ENCODE measurements at regions not wholly inside any gene's neighbourhood (a gene's known extent, or its start where the extent isn't known, plus 50 kb on each side); places are given as distances from the start of the nearest gene placed in this dataset.
A peak's percentile ranks its signal among the peaks of the same experiment; 100 is the strongest.

DNA sequence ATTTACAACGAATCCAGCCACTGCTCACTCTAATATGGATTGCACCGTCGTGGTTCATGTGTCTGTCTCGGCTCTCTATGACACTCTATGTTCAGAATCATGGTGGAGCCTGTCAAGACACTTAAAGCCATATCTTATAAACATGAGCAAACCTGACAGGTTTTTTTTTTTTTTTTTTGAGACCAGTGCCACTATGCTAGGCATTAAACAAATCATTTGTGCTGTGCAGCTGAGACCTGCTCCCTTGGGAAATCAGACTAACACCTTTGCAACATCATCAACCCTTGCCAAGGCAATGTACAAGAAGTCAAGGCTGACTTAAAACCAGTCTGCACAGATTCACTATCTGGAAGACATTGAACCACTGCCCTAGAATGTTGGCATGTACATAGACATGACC lies 181.2 kb upstream of the ANK3 start:
- intact Hi-C loops (cut with micrococcal nuclease; ENCODE audit: unreplicated experiment) = no loop called here
- no TSS peak for BruUV-seq (replicated peaks)
- no peak overlapping the region for H3K4me3 ChIP-seq (ENCODE audit: low read depth, low read length, poor library complexity, severe bottlenecking)
- H3K9me3 ChIP-seq (ENCODE audit: low read depth, low read length, poor library complexity, severe bottlenecking) = peaks cover 2% of the 10 kb centered on the region
- no peak overlapping the region for H3K27ac ChIP-seq (ENCODE audit: low read depth, low read length, poor library complexity, severe bottlenecking)
- ChIA-PET CTCF (no interaction called here), POLR2A (ENCODE audit: low non-redundant PET) (no interaction called here)
- no peaks in the 10 kb centered on the region for H3K36me3 ChIP-seq (ENCODE audit: insufficient read depth, low read length, poor library complexity, severe bottlenecking)
- DNase-seq (ENCODE audit: low spot score) = no peak
- TF ChIP-seq EZH2 (IDR thresholded peaks at IDR 0.05; ENCODE audit: borderline replicate concordance, low read depth, low read length, poor library complexity, severe bottlenecking) = no peak
- TF ChIP-seq, protein P1, sequence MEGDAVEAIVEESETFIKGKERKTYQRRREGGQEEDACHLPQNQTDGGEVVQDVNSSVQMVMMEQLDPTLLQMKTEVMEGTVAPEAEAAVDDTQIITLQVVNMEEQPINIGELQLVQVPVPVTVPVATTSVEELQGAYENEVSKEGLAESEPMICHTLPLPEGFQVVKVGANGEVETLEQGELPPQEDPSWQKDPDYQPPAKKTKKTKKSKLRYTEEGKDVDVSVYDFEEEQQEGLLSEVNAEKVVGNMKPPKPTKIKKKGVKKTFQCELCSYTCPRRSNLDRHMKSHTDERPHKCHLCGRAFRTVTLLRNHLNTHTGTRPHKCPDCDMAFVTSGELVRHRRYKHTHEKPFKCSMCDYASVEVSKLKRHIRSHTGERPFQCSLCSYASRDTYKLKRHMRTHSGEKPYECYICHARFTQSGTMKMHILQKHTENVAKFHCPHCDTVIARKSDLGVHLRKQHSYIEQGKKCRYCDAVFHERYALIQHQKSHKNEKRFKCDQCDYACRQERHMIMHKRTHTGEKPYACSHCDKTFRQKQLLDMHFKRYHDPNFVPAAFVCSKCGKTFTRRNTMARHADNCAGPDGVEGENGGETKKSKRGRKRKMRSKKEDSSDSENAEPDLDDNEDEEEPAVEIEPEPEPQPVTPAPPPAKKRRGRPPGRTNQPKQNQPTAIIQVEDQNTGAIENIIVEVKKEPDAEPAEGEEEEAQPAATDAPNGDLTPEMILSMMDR (conservative IDR thresholded peaks at IDR 0.05; ENCODE audit: low read depth, low read length) = no peak
- H3K27me3 ChIP-seq (replicated peaks; ENCODE audit: insufficient read depth, low read depth, low read length, poor library complexity) = no peaks in the 10 kb centered on the region
- peaks cover 9% of the 10 kb centered on the region for H3K4me1 ChIP-seq (ENCODE audit: insufficient read depth, low read length, poor library complexity, severe bottlenecking)

- POLR2A ChIA-PET (ENCODE audit: low non-redundant PET) = no interaction called here
- H3K4me3 ChIP-seq (ENCODE audit: low read depth, low read length, poor library complexity, severe bottlenecking) = no peak overlapping the region
Observed at GRCh38 chr10:60570272-60570865, 180.7 kb upstream of the ANK3 start.

DNA sequence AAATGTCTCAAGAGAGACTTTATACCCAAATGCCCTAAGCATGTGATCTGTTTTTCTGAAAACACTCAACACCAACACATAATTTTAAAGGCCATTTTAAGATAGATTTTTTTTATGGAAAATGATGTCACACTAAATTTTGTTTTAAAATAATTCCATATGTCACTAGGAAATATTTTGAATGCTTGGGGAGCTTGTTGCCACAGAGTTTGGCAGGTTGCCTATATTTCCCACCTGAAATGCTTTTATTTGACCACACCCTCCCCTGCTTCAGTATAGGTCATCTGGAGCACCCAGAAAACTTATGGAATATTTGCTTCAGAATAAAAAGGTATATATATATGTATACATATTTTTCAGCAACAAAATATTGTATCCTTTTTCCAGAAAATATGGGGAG lies 180.0 kb upstream of the ANK3 start:
- CTCF ChIA-PET = no interaction called here
- no peak for DNase-seq (ENCODE audit: low spot score)
- BruUV-seq (replicated peaks) = no TSS peak
- no peak overlapping the region for H3K4me3 ChIP-seq (ENCODE audit: low read depth, low read length, poor library complexity, severe bottlenecking)
- no peaks in the 10 kb centered on the region for H3K36me3 ChIP-seq (ENCODE audit: insufficient read depth, low read length, poor library complexity, severe bottlenecking)
- peaks cover 9% of the 10 kb centered on the region for H3K4me1 ChIP-seq (ENCODE audit: insufficient read depth, low read length, poor library complexity, severe bottlenecking)
- H3K9me3 ChIP-seq (ENCODE audit: low read depth, low read length, poor library complexity, severe bottlenecking) = peaks cover 2% of the 10 kb centered on the region
- intact Hi-C loops (cut with micrococcal nuclease; ENCODE audit: unreplicated experiment) = no loop called here
- H3K27me3 ChIP-seq (replicated peaks; ENCODE audit: insufficient read depth, low read depth, low read length, poor library complexity) = no peaks in the 10 kb centered on the region
- POLR2A ChIA-PET (ENCODE audit: low non-redundant PET) = no interaction called here
- H3K27ac ChIP-seq (ENCODE audit: low read depth, low read length, poor library complexity, severe bottlenecking) = no peak overlapping the region
- TF ChIP-seq, protein P1 (conservative IDR thresholded peaks at IDR 0.05; ENCODE audit: low read depth, low read length) = no peak
- TF ChIP-seq EZH2 (IDR thresholded peaks at IDR 0.05; ENCODE audit: borderline replicate concordance, low read depth, low read length, poor library complexity, severe bottlenecking) = no peak

More at GRCh38 chr10:60570272-60570865, 180.7 kb upstream of the ANK3 start:
- intact Hi-C loops (cut with micrococcal nuclease; ENCODE audit: unreplicated experiment) = no loop called here
- Histone ChIP-seq H3K27me3 (replicated peaks; ENCODE audit: insufficient read depth, low read depth, low read length, poor library complexity) (no peaks in the 10 kb centered on the region), H3K27ac (ENCODE audit: low read depth, low read length, poor library complexity, severe bottlenecking) (no peak overlapping the region), H3K36me3 (ENCODE audit: insufficient read depth, low read length, poor library complexity, severe bottlenecking) (no peaks in the 10 kb centered on the region), H3K9me3 (ENCODE audit: low read depth, low read length, poor library complexity, severe bottlenecking) (peaks cover 2% of the 10 kb centered on the region), H3K4me1 (ENCODE audit: insufficient read depth, low read length, poor library complexity, severe bottlenecking) (peaks cover 9% of the 10 kb centered on the region)
- CTCF ChIA-PET = no interaction called here
- TF ChIP-seq, protein P1 (conservative IDR thresholded peaks at IDR 0.05; ENCODE audit: low read depth, low read length) = no peak
- TF ChIP-seq EZH2 (IDR thresholded peaks at IDR 0.05; ENCODE audit: borderline replicate concordance, low read depth, low read length, poor library complexity, severe bottlenecking) = no peak
- DNase-seq (ENCODE audit: low spot score) = peak; percentile 4
- no TSS peak for BruUV-seq (replicated peaks)

Measured in A673 (cell line).